Peyer's patch (tissue), 4 donors: ENCODE measurements at regions not wholly inside any gene's neighbourhood (a gene's known extent, or its start where the extent isn't known, plus 50 kb on each side); places are given as distances from the start of the nearest gene placed in this dataset.

Experiments used
- CTCF ChIP-seq, 6 experiments: fragments of 450-650 bp in 4 of 6; fragments of 200-600 bp in 2 of 6; sonication (generic) in 1 of 6; IDR thresholded peaks; one replicate each; pipeline ENCODE4 v1.5.1; 2017 to 2019; ENCODE audit warnings: antibody characterized with exemption in 6 of 6, mild to moderate bottlenecking in 3 of 6, moderate library complexity in 1 of 6
- POLR2A ChIP-seq, 2 donors: fragments of 450-650 bp; IDR thresholded peaks; one replicate each; pipeline ENCODE4 v1.5.1; 2017; ENCODE audit warnings: antibody characterized with exemption in 2 of 2, mild to moderate bottlenecking in 2 of 2, moderate library complexity in 2 of 2

- TF ChIP-seq CTCF (IDR thresholded peaks at IDR 0.05) (no peak), POLR2A (IDR thresholded peaks at IDR 0.05) (no peak)
Observed at GRCh38 chr4:115529126-115529525, 415.7 kb upstream of the NDST4 start.
